ENCODE measurements at regions not wholly inside any gene's neighbourhood (a gene's known extent, or its start where the extent isn't known, plus 50 kb on each side); places are given as distances from the start of the nearest gene placed in this dataset.

- no peak for TF ChIP-seq CTCF (IDR thresholded peaks at IDR 0.05 in 2 of 3, conservative IDR thresholded peaks at IDR 0.05 in 1 of 3; ENCODE audit: borderline replicate concordance in 1 of 3, insufficient read depth in 1 of 3, low read depth in 2 of 3, low read length in 2 of 3)
- no peak for TF ChIP-seq EGR1 (IDR thresholded peaks at IDR 0.05; ENCODE audit: low read depth)
- no peak for TF ChIP-seq POLR2A (IDR thresholded peaks at IDR 0.05; ENCODE audit: borderline replicate concordance, extremely low read depth, insufficient read depth, insufficient read length)
- no peak for TF ChIP-seq CEBPB (IDR thresholded peaks at IDR 0.05; ENCODE audit: low read depth)
- no peak for TF ChIP-seq YY1 (IDR thresholded peaks at IDR 0.05; ENCODE audit: extremely low read depth, insufficient replicate concordance, low read depth, low read length)
- TF ChIP-seq MAX (IDR thresholded peaks at IDR 0.05): no peak
- TF ChIP-seq TCF7L2 (IDR thresholded peaks at IDR 0.05; ENCODE audit: borderline replicate concordance, extremely low read depth, insufficient read depth, insufficient read length): no peak
- TF ChIP-seq SP1 (IDR thresholded peaks at IDR 0.05; ENCODE audit: low read depth): no peak
- no peak for TF ChIP-seq EZH2 (IDR thresholded peaks at IDR 0.05)
- TF ChIP-seq REST (IDR thresholded peaks at IDR 0.05; ENCODE audit: low read depth): no peak
- TF ChIP-seq EZH2phosphoT487 (IDR thresholded peaks at IDR 0.05; ENCODE audit: borderline replicate concordance): no peak
Observed at GRCh38 chr3:152083135-152083534, 185.6 kb upstream of the MBNL1 start.

Data from HCT116 (cell line).